Progenitor cell of endocrine pancreas (in vitro differentiated cells): ENCODE measurements at regions not wholly inside any gene's neighbourhood (a gene's known extent, or its start where the extent isn't known, plus 50 kb on each side); places are given as distances from the start of the nearest gene placed in this dataset.

Source experiments
- DNase-seq: peaks from one replicate; pipeline ENCODE4 v3.0.0; 2021; ENCODE audit warnings: low spot score; ENCODE audit not compliant: unreplicated experiment
- H3K27ac Mint-ChIP-seq: 2 replicates; pipeline ENCODE4 v1.8.0; 2021; ENCODE audit warnings: mild to moderate bottlenecking, moderate library complexity, mixed read lengths
- H3K27me3 Mint-ChIP-seq: 2 replicates; pipeline ENCODE4 v1.8.0; 2021; ENCODE audit warnings: mixed read lengths
- H3K36me3 Mint-ChIP-seq: 2 replicates; pipeline ENCODE4 v1.8.0; 2022; ENCODE audit warnings: mixed read lengths; ENCODE audit not compliant: insufficient read depth
- H3K4me1 Mint-ChIP-seq: 2 replicates; pipeline ENCODE4 v1.8.0; 2021; ENCODE audit warnings: low read depth, mixed read lengths
- H3K4me3 Mint-ChIP-seq: 2 replicates; pipeline ENCODE4 v1.8.0; 2021; ENCODE audit warnings: low read depth, mild to moderate bottlenecking, moderate library complexity, mixed read lengths
- H3K9me3 Mint-ChIP-seq: 2 replicates; pipeline ENCODE4 v1.8.0; 2021; ENCODE audit warnings: low read depth, mixed read lengths
- TF ChIP-seq, protein P1 (sequence below): fragments of 200-600 bp; sonication (generic); IDR thresholded peaks from one replicate; pipeline ENCODE4 v1.5.0; 2021; ENCODE audit warnings: antibody characterized with exemption, mild to moderate bottlenecking; ENCODE audit not compliant: unreplicated experiment

DNA sequence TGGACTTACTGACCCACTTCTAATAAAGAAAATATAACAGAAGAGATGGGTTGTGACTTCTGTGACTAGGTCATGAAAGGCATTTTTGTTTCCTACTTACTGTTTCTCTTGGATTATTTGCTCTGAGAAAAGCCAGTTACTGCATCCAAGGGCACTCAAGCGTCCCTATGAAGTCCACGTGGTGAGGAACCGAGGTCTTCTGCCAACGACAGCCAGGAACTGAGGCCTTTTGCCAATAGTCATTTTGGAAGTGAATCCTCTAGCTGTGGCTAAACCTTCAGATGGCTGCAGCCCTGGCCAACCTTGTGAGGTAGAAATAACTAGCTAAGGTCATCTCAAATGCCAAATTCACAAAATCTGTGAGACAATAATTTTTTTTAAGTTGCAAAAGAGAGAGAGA is 449.8 kb upstream of the RGPD4 start:
- TF ChIP-seq, protein P1, sequence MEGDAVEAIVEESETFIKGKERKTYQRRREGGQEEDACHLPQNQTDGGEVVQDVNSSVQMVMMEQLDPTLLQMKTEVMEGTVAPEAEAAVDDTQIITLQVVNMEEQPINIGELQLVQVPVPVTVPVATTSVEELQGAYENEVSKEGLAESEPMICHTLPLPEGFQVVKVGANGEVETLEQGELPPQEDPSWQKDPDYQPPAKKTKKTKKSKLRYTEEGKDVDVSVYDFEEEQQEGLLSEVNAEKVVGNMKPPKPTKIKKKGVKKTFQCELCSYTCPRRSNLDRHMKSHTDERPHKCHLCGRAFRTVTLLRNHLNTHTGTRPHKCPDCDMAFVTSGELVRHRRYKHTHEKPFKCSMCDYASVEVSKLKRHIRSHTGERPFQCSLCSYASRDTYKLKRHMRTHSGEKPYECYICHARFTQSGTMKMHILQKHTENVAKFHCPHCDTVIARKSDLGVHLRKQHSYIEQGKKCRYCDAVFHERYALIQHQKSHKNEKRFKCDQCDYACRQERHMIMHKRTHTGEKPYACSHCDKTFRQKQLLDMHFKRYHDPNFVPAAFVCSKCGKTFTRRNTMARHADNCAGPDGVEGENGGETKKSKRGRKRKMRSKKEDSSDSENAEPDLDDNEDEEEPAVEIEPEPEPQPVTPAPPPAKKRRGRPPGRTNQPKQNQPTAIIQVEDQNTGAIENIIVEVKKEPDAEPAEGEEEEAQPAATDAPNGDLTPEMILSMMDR = no peak
- no peak overlapping the region for H3K27ac Mint-ChIP-seq
- DNase-seq = no peak
- no peaks in the 10 kb centered on the region for H3K27me3 Mint-ChIP-seq
- H3K4me3 Mint-ChIP-seq = no peak overlapping the region
- H3K9me3 Mint-ChIP-seq = peaks cover 8% of the 10 kb centered on the region
- H3K36me3 Mint-ChIP-seq = no peaks in the 10 kb centered on the region
- H3K4me1 Mint-ChIP-seq = no peaks in the 10 kb centered on the region

DNA sequence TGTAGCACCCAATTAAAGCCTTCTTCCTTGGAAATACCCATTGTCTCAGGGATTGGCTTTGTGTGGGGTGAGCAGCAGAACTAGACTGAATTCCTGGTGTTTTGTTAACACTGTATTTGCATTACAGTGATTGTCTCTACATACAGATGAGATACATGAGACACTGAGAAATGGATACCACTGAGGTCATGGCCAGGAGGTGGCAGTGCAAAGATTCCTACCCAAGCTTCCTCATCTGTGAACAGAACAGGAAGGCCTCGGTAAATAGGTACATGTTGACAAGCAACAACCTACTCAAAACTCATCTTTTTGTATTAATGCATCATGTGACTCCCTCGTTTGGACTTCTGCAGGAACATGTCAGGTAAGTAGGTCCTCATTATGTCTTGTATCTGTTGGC is 445.8 kb upstream of the RGPD4 start:
- Mint-ChIP-seq H3K4me1 (no peaks in the 10 kb centered on the region), H3K4me3 (no peak overlapping the region), H3K27ac (no peak overlapping the region), H3K9me3 (peaks cover 8% of the 10 kb centered on the region), H3K27me3 (no peaks in the 10 kb centered on the region), H3K36me3 (no peaks in the 10 kb centered on the region)
- no peak for DNase-seq
- TF ChIP-seq, protein P1 = no peak

GRCh38 chr2:107383691-107384090 is 443.0 kb upstream of the RGPD4 start:
- no peaks in the 10 kb centered on the region for H3K4me1 Mint-ChIP-seq
- TF ChIP-seq, protein P1 = no peak

GRCh38 chr2:107384422-107384821 is 442.3 kb upstream of the RGPD4 start:
- DNase-seq = no peak
- Mint-ChIP-seq H3K36me3 (no peaks in the 10 kb centered on the region), H3K9me3 (peaks cover 12% of the 10 kb centered on the region), H3K4me1 (no peaks in the 10 kb centered on the region), H3K4me3 (no peak overlapping the region), H3K27ac (no peak overlapping the region), H3K27me3 (no peaks in the 10 kb centered on the region)
- TF ChIP-seq, protein P1 = no peak

More at GRCh38 chr2:107383691-107384090, 443.0 kb upstream of the RGPD4 start:
- no peak for DNase-seq
- H3K27ac Mint-ChIP-seq = no peak overlapping the region
- no peaks in the 10 kb centered on the region for H3K27me3 Mint-ChIP-seq
- H3K36me3 Mint-ChIP-seq = no peaks in the 10 kb centered on the region
- no peak overlapping the region for H3K4me3 Mint-ChIP-seq
- peaks cover 12% of the 10 kb centered on the region for H3K9me3 Mint-ChIP-seq

DNA sequence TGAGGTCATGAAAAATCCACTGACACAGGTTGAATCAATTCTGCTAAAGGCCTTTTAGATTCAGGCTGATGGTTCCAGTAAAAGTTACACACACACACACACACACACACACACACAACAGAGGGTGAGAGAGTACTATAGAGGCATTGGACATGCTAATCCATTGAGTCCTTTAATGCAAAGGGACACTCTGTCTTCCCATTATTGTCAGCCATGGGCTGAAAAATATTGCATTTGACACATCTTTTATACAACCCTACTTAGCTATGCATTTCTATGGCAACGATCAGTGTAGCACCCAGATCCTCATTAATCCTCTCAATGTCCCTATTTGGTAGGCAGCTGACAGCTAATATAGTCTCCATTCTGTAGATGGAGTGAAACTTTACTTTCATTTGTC is 440.8 kb upstream of the RGPD4 start:
- TF ChIP-seq, protein P1 = no peak
- H3K9me3 Mint-ChIP-seq = peaks cover 4% of the 10 kb centered on the region

More for the DNA sequence above, 440.8 kb upstream of the RGPD4 start:
- no peaks in the 10 kb centered on the region for H3K4me1 Mint-ChIP-seq
- DNase-seq = no peak
- H3K4me3 Mint-ChIP-seq = no peak overlapping the region
- no peaks in the 10 kb centered on the region for H3K27me3 Mint-ChIP-seq
- no peaks in the 10 kb centered on the region for H3K36me3 Mint-ChIP-seq
- no peak overlapping the region for H3K27ac Mint-ChIP-seq
